IMR-90 (cell line): ENCODE measurements at regions not wholly inside any gene's neighbourhood (a gene's known extent, or its start where the extent isn't known, plus 50 kb on each side); places are given as distances from the start of the nearest gene placed in this dataset.

Experiments used
- CEBPB ChIP-seq: IDR thresholded peaks from 2 replicates; pipeline ENCODE4 v1.6.1; 2012; ENCODE audit warnings: low read depth, low read length, improper control_type of control experiment
- CTCF ChIP-seq: conservative IDR thresholded peaks from 2 replicates; pipeline ENCODE4 v1.5.1; 2012; ENCODE audit warnings: mild to moderate bottlenecking, low read depth, low read length, improper control_type of control experiment
- ELK1 ChIP-seq: fragments of 150-350 bp; IDR thresholded peaks from 2 replicates; pipeline ENCODE4 v1.6.1; 2016; ENCODE audit warnings: low read depth, mild to moderate bottlenecking, low read length, moderate library complexity, borderline replicate concordance
- MAZ ChIP-seq: IDR thresholded peaks from 2 replicates; pipeline ENCODE4 v1.6.1; 2012; ENCODE audit warnings: low read depth, mild to moderate bottlenecking, low read length, improper control_type of control experiment, moderate library complexity, borderline replicate concordance
- POLR2A ChIP-seq: IDR thresholded peaks from 2 replicates; pipeline ENCODE4 v1.6.1; 2012; ENCODE audit warnings: mild to moderate bottlenecking, low read depth, low read length
- RAD21 ChIP-seq: IDR thresholded peaks from 2 replicates; pipeline ENCODE4 v1.6.1; 2012; ENCODE audit warnings: low read length, improper control_type of control experiment
- RFX5 ChIP-seq: IDR thresholded peaks from 2 replicates; pipeline ENCODE4 v1.8.0; 2012; ENCODE audit warnings: low read depth, mild to moderate bottlenecking, low read length, moderate library complexity
- SMC3 ChIP-seq: fragments of 150-350 bp; IDR thresholded peaks from 2 replicates; pipeline ENCODE4 v1.6.1; 2016; ENCODE audit warnings: low read depth, mild to moderate bottlenecking, antibody characterized with exemption, low read length, moderate library complexity
- USF2 ChIP-seq: fragments of 150-350 bp; IDR thresholded peaks from 2 replicates; pipeline ENCODE4 v1.6.1; 2017; ENCODE audit warnings: mild to moderate bottlenecking, antibody characterized with exemption, low read length, low read depth

- TF ChIP-seq CTCF (no peak), MAZ (no peak), USF2 (no peak), RFX5 (no peak), CEBPB (no peak), RAD21 (no peak), SMC3 (no peak), POLR2A (no peak), ELK1 (no peak)
These were observed 84.8 kb upstream of the LINGO1 start for GRCh38 chr15:77717333-77717990.
